Activated naive CD4-positive, alpha-beta T cell treated with anti-CD3 and anti-CD28 coated beads, Interleukin-2, amount 50 U/mL, for 16 hours (primary cell): ENCODE measurements at regions not wholly inside any gene's neighbourhood (a gene's known extent, or its start where the extent isn't known, plus 50 kb on each side); places are given as distances from the start of the nearest gene placed in this dataset.
"Not testable (repeated sequence)": the region's sequence is repeated elsewhere in the genome, so short reads cannot be mapped to it uniquely, and the experiment has no call there.

Source experiments
- DNase-seq: peaks from one replicate; pipeline ENCODE4 v3.0.0-alpha.2; 2020

DNA sequence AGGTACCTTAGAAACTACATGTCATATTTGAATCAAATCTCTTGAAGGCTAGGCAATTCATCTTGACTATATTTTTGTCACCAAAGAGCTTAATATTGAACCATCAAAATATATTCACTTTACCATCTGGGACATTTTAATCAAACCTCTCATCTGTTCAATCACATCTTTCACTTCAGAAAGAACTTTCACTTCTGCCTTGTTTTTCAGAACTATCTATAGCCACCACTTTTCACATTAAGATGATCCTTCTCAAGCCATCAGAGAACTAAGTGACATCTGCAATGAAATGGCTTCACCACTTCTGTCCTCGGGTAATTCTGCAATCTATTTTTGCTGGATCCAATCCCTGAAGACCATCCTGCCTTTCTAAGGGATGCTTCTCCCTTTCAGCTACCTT is 57.8 kb downstream of the OR2B2 start:
- DNase-seq, result no peak

- no peak for DNase-seq
These were observed 60.8 kb downstream of the OR2B2 start for GRCh38 chr6:27851440-27851839.

- DNase-seq, result not testable (repeated sequence)
These were observed 63.2 kb downstream of the OR2B2 start for GRCh38 chr6:27849001-27849400.

- no peak for DNase-seq
These were observed 64.5 kb downstream of the OR2B2 start for GRCh38 chr6:27847706-27848105.

- no peak for DNase-seq
These were observed 71.6 kb downstream of the OR2B2 start for GRCh38 chr6:27840572-27840971.

- DNase-seq, result no peak
These were observed 72.3 kb downstream of the OR2B2 start for GRCh38 chr6:27839626-27840475.

DNA sequence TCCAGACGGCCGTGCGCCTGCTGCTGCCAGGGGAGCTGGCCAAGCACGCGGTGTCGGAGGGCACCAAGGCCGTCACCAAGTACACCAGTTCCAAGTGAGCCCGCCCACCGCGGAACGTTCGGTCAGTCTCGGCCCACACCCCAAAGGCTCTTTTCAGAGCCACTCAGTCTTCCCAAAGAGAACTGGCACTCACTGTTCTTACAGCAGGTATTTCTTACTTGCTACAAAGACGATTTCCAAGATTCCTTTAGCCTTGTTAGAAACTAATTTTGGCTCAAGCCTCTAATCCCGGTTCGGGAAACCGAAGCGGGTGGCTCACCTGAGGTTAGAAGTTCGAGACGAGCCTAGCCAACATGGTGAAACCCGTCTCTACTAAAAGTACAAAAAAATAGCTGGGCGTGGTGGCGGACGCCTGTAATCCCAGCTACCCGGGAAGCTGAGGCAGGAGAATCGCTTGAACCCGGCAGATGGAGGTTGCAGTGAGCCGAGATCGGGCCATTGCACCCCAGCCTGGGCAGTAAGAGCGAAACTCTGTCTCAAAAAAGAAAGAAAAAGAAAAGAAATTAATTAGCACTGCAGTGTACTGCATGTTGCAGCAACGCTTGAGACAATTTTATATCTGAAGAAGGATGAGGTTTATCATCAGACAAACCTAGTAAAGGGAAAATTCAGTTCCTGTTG is 73.1 kb downstream of the OR2B2 start:
- no peak for DNase-seq

DNA sequence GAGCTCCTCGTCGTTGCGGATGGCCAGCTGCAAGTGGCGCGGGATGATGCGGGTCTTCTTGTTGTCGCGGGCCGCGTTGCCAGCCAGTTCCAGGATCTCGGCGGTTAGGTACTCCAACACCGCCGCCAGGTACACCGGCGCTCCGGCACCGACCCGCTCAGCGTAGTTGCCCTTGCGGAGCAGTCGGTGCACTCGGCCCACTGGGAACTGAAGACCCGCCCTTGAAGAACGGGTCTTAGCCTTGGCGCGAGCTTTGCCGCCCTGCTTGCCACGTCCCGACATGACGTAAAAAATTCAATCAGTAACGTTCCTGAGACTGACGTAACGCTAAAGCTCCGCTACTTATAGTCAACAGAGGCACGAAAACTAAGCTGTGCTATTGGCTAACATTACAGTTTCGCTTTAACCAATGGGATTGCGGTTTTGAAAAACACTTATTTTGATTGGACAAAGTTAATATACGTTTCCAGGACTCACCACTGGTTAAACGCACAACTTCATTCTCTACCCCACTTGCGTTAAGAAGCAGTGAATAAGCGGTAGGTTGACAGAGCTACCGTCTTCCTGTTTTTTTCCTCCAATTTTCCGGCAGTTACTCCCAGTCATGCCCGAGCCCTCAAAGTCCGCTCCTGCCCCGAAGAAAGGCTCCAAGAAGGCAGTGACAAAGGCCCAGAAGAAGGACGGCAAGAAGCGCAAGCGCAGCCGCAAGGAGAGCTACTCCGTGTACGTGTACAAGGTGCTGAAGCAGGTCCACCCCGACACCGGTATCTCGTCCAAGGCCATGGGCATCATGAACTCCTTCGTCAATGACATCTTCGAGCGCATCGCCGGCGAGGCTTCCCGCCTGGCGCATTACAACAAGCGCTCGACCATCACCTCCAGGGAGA is 73.9 kb downstream of the OR2B2 start:
- DNase-seq, result peak; percentile 76

DNA sequence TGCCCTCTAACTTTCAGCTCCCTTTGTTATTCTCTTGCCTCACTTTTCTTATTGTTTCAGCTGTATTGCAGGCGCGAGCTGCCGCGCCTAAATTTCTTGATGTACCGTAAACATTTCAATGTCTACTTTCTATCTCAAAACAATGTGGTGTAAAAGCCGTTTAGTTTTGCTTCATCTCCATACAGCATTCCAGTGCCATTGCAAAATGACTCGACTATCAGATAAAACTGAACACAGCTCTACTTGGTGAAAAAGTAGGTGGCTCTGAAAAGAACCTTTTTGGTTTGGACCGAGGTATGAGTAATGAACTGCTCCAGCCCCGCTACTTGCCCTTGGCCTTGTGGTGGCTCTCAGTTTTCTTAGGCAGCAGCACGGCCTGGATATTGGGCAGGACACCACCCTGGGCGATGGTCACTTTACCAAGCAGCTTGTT is 74.6 kb downstream of the OR2B2 start:
- no peak for DNase-seq

- peak; percentile 53 for DNase-seq
These were observed 75.2 kb downstream of the OR2B2 start for GRCh38 chr6:27836783-27837624.

DNA sequence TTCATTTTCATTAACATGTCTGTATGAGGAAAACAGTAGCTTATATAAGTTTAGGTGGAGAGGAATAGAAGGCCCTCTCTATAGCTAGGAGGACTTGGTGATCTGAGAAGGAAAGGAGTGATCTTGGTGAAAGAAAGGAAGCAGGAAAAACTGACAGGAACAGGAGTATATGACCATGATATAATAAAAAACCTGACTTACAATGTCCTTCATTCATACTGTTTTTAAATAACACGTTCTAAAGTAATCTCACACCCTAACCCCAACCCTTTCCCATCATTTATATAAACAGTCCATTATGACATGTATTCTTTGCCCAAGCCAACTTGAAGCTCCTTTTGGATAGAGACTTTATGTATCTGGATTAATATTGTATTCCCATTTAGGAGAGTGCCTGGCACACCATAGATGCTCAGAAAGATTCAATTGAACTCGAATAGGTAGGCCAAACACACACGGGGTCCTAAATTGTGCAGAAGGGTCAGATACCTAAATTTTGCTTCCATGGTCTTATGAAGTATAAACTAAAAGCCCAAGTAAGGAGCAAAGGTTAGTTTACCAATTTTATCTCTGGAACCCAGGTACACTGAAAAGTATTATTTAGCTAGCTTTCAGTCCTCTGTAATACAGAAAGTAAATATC is 75.9 kb downstream of the OR2B2 start:
- DNase-seq, result no peak

DNA sequence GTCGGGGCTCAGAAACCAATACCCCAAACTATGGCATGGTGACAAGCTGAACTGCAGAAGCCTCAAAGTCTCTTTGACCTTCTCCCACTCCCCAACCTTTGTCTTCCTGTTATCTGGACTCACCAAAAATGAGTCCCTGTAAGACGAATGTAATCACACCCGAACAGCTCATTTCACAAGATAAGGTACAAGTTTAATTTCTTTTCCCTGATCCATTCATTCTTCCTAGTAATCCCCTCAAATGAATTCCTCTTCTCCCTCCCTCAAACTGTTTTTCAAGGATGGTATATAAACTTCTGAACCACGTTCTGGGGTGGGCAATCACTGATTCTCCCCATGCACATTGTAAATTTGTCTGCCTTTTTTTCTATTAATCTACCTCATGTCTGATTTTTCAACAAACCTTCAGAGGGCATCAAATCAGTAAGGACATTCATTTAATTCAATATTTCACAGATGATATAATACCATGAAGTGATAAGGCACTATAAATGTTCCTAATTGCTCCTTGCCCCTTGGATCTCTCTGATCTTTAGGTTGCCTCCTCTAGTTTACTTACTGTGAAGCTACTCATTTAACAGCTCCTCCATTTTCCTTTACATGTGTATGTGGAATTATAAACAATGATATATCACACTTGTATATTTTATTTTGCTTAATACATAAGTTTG is 77.2 kb downstream of the OR2B2 start:
- no peak for DNase-seq

DNA sequence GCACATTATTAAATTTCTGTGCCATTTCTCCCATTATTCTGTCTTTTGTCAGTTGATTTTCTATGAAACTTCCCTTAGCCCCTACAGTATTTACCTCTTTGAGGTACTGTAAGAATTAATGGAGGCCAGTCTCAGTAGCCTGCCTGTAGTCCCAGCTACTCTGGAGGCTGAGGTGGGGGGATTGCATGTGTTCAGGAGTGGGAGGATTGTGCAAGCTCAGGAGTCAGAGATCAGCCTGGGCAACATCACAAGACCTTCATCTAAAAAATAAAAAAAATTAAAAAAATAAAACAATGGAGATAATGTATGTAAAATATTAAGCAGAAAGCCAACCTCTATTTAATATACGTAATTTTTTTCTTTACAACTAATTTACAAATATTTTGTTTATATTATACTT is 77.8 kb downstream of the OR2B2 start:
- no peak for DNase-seq

- peak; percentile 63 for DNase-seq
These were observed 80.6 kb downstream of the OR2B2 start for GRCh38 chr6:27831434-27832081.

GRCh38 chr6:27830600-27831433 is 81.4 kb downstream of the OR2B2 start:
- DNase-seq, result peak; percentile 30

- no peak for DNase-seq
These were observed 82.0 kb downstream of the OR2B2 start for GRCh38 chr6:27830212-27830599.

GRCh38 chr6:27829453-27830211 is 82.6 kb downstream of the OR2B2 start:
- no peak for DNase-seq

- not testable (repeated sequence) for DNase-seq
These were observed 84.7 kb downstream of the OR2B2 start for GRCh38 chr6:27827477-27827876.

DNA sequence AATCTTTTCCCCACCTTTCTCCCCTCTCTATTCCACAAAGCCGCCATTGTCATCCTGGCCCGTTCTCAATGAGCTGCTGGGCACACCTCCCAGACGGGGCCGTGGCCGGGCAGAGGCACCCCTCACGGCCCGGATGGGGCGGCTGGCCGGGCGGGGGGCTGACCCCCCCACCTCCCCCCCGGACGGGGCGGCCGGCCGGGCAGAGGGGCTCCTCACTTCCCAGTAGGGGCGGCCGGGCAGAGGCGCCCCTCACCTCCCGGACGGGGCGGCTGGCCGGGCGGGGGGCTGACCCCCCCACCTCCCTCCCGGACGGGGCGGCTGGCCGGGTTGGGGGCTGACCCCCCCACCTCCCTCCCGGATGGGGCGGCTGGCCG is 85.6 kb downstream of the OR2B2 start:
- DNase-seq, result not testable (repeated sequence)
